OCI-LY1 (cell line): ENCODE measurements at regions not wholly inside any gene's neighbourhood (a gene's known extent, or its start where the extent isn't known, plus 50 kb on each side); places are given as distances from the start of the nearest gene placed in this dataset.

Experiments used
- CTCF ChIP-seq: fragments of 200-600 bp; sonication (generic), shearing (Covaris generic); IDR thresholded peaks from 2 replicates; pipeline ENCODE4 v1.5.1; 2017; ENCODE audit warnings: mild to moderate bottlenecking, antibody characterized with exemption, low read length, moderate library complexity, mixed read lengths
- EZH2 ChIP-seq: fragments of 200-600 bp; sonication (generic), shearing (Covaris generic); IDR thresholded peaks from 2 replicates; pipeline ENCODE4 v1.8.0; 2017; ENCODE audit warnings: borderline replicate concordance, mixed run types, mild to moderate bottlenecking, antibody characterized with exemption, low read length, moderate library complexity, mixed read lengths

GRCh38 chr2:30356071-30356470, 91.0 kb upstream of the LCLAT1 start:
- TF ChIP-seq CTCF (no peak), EZH2 (no peak)
